OCI-LY1 (cell line): ENCODE measurements at regions not wholly inside any gene's neighbourhood (a gene's known extent, or its start where the extent isn't known, plus 50 kb on each side); places are given as distances from the start of the nearest gene placed in this dataset.

Experiments used
- EZH2 ChIP-seq: fragments of 200-600 bp; sonication (generic), shearing (Covaris generic); IDR thresholded peaks from 2 replicates; pipeline ENCODE4 v1.8.0; 2017; ENCODE audit warnings: borderline replicate concordance, mixed run types, mild to moderate bottlenecking, antibody characterized with exemption, low read length, moderate library complexity, mixed read lengths
- TF ChIP-seq, protein P1 (sequence below): fragments of 200-600 bp; sonication (generic), shearing (Covaris generic); IDR thresholded peaks from 2 replicates; pipeline ENCODE4 v1.5.1; 2017; ENCODE audit warnings: mild to moderate bottlenecking, antibody characterized with exemption, low read length, moderate library complexity, mixed read lengths

DNA sequence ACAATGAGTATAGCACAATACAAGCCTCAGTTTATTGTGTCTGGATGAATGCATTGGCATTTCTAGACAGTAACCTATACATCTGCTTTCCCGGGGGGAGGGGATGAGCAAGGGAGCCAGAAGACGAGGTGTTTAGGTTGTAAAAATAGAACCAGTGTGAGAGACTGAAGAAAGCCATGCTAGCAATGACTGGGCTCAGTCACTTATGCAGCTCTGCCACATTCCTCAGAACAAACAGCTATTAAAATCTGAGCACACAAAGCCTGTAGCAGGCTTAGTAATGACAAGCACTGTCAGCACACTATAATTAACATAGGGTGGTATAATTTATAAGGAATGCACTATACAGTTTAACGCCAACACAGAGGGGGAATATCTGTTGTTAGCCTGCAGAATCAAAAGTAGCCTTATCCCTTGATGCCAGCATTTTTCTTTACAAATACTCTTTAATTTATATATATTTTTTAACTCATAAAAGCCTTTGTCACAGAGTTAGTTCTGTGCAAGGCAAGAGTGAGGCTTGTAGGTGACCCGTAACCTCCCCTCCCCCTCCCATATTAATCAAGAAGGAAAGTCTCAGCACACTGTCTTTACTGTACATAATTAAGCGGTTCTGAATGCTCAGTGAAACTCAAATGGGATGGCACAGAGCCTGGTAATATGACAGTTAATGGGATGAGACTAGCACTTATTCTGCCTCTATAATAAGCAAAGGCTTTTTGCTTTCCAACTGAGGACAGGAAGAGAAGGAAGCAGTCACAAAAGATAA is 295.4 kb downstream of the CSNK1G3 start:
- TF ChIP-seq EZH2, result no peak
- TF ChIP-seq, protein P1, sequence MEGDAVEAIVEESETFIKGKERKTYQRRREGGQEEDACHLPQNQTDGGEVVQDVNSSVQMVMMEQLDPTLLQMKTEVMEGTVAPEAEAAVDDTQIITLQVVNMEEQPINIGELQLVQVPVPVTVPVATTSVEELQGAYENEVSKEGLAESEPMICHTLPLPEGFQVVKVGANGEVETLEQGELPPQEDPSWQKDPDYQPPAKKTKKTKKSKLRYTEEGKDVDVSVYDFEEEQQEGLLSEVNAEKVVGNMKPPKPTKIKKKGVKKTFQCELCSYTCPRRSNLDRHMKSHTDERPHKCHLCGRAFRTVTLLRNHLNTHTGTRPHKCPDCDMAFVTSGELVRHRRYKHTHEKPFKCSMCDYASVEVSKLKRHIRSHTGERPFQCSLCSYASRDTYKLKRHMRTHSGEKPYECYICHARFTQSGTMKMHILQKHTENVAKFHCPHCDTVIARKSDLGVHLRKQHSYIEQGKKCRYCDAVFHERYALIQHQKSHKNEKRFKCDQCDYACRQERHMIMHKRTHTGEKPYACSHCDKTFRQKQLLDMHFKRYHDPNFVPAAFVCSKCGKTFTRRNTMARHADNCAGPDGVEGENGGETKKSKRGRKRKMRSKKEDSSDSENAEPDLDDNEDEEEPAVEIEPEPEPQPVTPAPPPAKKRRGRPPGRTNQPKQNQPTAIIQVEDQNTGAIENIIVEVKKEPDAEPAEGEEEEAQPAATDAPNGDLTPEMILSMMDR, result no peak
